Aorta (tissue), 5 donors: ENCODE measurements at regions not wholly inside any gene's neighbourhood (a gene's known extent, or its start where the extent isn't known, plus 50 kb on each side); places are given as distances from the start of the nearest gene placed in this dataset.

Experiments used
- ATAC-seq: fragments of 200-7000 bp; cut with Tn5 transposase; one replicate; pipeline ENCODE4 v1.9.1; 2022; ENCODE audit warnings: moderate library complexity; ENCODE audit not compliant: low FRiP score
- DNase-seq, 2 donors: peaks; one replicate each; pipeline ENCODE4 v3.0.0-alpha.2; 2020
- H3K27ac ChIP-seq, 2 donors: one replicate each; pipeline ENCODE4 v1.5.1; 2013; ENCODE audit warnings: low read length in 2 of 2, mild to moderate bottlenecking in 2 of 2, moderate library complexity in 2 of 2, control low read depth in 1 of 2, inconsistent platforms in 1 of 2, low read depth in 1 of 2
- H3K27me3 ChIP-seq, 2 donors: one replicate each; pipeline ENCODE4 v1.6.1; 2013; ENCODE audit warnings: control low read depth in 1 of 2, low read length in 1 of 2, mild to moderate bottlenecking in 1 of 2, moderate library complexity in 1 of 2; ENCODE audit not compliant: insufficient read depth in 2 of 2, control insufficient read depth in 1 of 2
- H3K36me3 ChIP-seq, 2 donors: one replicate each; pipeline ENCODE4 v1.6.1; 2013; ENCODE audit warnings: control low read depth in 1 of 2, low read length in 1 of 2, mild to moderate bottlenecking in 1 of 2; ENCODE audit not compliant: insufficient read depth in 2 of 2, control insufficient read depth in 1 of 2
- H3K4me1 ChIP-seq, 2 donors: one replicate each; pipeline ENCODE4 v1.6.1; 2013; ENCODE audit warnings: low read length in 2 of 2, control low read depth in 1 of 2, mild to moderate bottlenecking in 1 of 2, moderate library complexity in 1 of 2; ENCODE audit not compliant: insufficient read depth in 2 of 2, control insufficient read depth in 1 of 2
- H3K4me3 ChIP-seq, 2 donors: one replicate each; pipeline ENCODE4 v1.5.1; 2013; ENCODE audit warnings: low read length in 2 of 2, control low read depth in 1 of 2, mild to moderate bottlenecking in 1 of 2
- H3K9me3 ChIP-seq: one replicate; pipeline ENCODE4 v1.6.1; 2013; ENCODE audit warnings: mild to moderate bottlenecking, low read length; ENCODE audit not compliant: control insufficient read depth
- WGBS, 2 donors: extraction: QIAGEN DNeasy Blood & Tissue Kit; methylation state at CpG; one replicate each; pipeline ENCODE4 v1.1.7; 2013; 5-methylcytosine and 5-hydroxymethylcytosine counted together
- intact Hi-C, 2 donors: fragments of 100-400 bp; cut with DNase I; formaldehyde crosslinking; loops; one replicate each; pipeline versions ENCODE4 v1.14.2 to v1.15.0; 2022
- donor health status: healthy with polysubstance abuse.
- donor health status: Bipolar disorder and iron deficiency.
- donor health status: DM: no; HTN: no; CAD: no.
- donor health status: DM: no; HTN: no; CAD: no.
- donor health status: DM: yes; HTN: yes; CAD: no.

GRCh38 chr3:124535306-124535705 is 194.9 kb upstream of the UMPS start:
- Histone ChIP-seq H3K4me1 (no peaks in the 10 kb centered on the region), H3K9me3 (no peaks in the 10 kb centered on the region), H3K27me3 (no peaks in the 10 kb centered on the region), H3K4me3 (no peak overlapping the region), H3K27ac (no peak overlapping the region), H3K36me3 (peaks cover 2 to 9% of the 10 kb centered on the region in 2 donors)
- intact Hi-C loops: no loop called here
- no peak for DNase-seq
- ATAC-seq: no peak
- 90 to 100% methylated on average over 1 of the region's 1 CpG for WGBS, 2 donors

GRCh38 chr3:124540550-124541211 is 189.6 kb upstream of the UMPS start:
- H3K27me3 ChIP-seq: no peaks in the 10 kb centered on the region
- intact Hi-C loops: no loop called here
- no peak for DNase-seq
- H3K27ac ChIP-seq: no peak overlapping the region
- 73% methylated on average over 6 of the region's 6 CpGs for WGBS, 2 donors
- H3K4me3 ChIP-seq: no peak overlapping the region
- no peaks in the 10 kb centered on the region for H3K4me1 ChIP-seq
- peaks cover 4 to 5% of the 10 kb centered on the region in 2 donors for H3K36me3 ChIP-seq
- no peak for ATAC-seq
- no peaks in the 10 kb centered on the region for H3K9me3 ChIP-seq

GRCh38 chr3:124542214-124542869 is 187.9 kb upstream of the UMPS start:
- ATAC-seq: no peak
- Histone ChIP-seq H3K36me3 (peaks cover 4 to 5% of the 10 kb centered on the region in 2 donors), H3K4me1 (no peaks in the 10 kb centered on the region), H3K4me3 (no peak overlapping the region), H3K27ac (no peak overlapping the region), H3K27me3 (no peaks in the 10 kb centered on the region), H3K9me3 (no peaks in the 10 kb centered on the region)
- no peak for DNase-seq
- intact Hi-C loops: no loop called here
- WGBS, 2 donors: 89 to 91% methylated on average over 6 of the region's 6 CpGs

GRCh38 chr3:124545891-124546290 is 184.4 kb upstream of the UMPS start:
- WGBS, 2 donors: 85 to 91% methylated on average over 3 of the region's 3 CpGs
- Histone ChIP-seq H3K27me3 (no peaks in the 10 kb centered on the region), H3K27ac (no peak overlapping the region), H3K4me3 (no peak overlapping the region), H3K36me3 (peaks cover 0 to 4% of the 10 kb centered on the region in 2 donors), H3K4me1 (peaks cover 0 to 2% of the 10 kb centered on the region in 2 donors), H3K9me3 (no peaks in the 10 kb centered on the region)
- ATAC-seq: no peak
- DNase-seq: no peak
- intact Hi-C loops: no loop called here

- no peaks in the 10 kb centered on the region for H3K9me3 ChIP-seq
- DNase-seq (no peak), ATAC-seq (no peak)
- intact Hi-C loops: loop anchor here (5.0 kb wide), 2 partner anchors 50 to 60 kb away; no protein-coding TSS in a partner anchor
- peaks cover 0 to 2% of the 10 kb centered on the region in 2 donors for H3K36me3 ChIP-seq
- no peak overlapping the region for H3K4me3 ChIP-seq
- H3K27me3 ChIP-seq: no peaks in the 10 kb centered on the region
- H3K27ac ChIP-seq: no peak overlapping the region
- 75 to 89% methylated on average over 5 of the region's 5 CpGs for WGBS, 2 donors
- H3K4me1 ChIP-seq: peaks cover 0 to 2% of the 10 kb centered on the region in 2 donors
Observed at GRCh38 chr3:124552224-124552623, 178.0 kb upstream of the UMPS start.

GRCh38 chr3:124553178-124553577 is 177.1 kb upstream of the UMPS start:
- Histone ChIP-seq H3K36me3 (peaks cover 0 to 2% of the 10 kb centered on the region in 2 donors), H3K27ac (peak overlapping the region in 1 of 2 donors; percentile 38), H3K27me3 (no peaks in the 10 kb centered on the region), H3K4me1 (peaks cover 0 to 3% of the 10 kb centered on the region in 2 donors), H3K4me3 (no peak overlapping the region), H3K9me3 (no peaks in the 10 kb centered on the region)
- intact Hi-C loops: loop anchor here (5.0 kb wide), 2 partner anchors 51 to 61 kb away; no protein-coding TSS in a partner anchor
- 76 to 90% methylated on average over 3 of the region's 3 CpGs for WGBS, 2 donors
- DNase-seq: no peak
- no peak for ATAC-seq

GRCh38 chr3:124556636-124557035 is 173.6 kb upstream of the UMPS start:
- Histone ChIP-seq H3K4me1 (peaks cover 0 to 3% of the 10 kb centered on the region in 2 donors), H3K36me3 (no peaks in the 10 kb centered on the region), H3K9me3 (no peaks in the 10 kb centered on the region), H3K4me3 (no peak overlapping the region), H3K27me3 (no peaks in the 10 kb centered on the region), H3K27ac (no peak overlapping the region)
- 52 to 64% methylated on average over 2 of the region's 2 CpGs for WGBS, 2 donors
- DNase-seq (no peak), ATAC-seq (no peak)
- intact Hi-C loops: no loop called here

- DNase-seq (no peak), ATAC-seq (no peak)
- no peaks in the 10 kb centered on the region for H3K36me3 ChIP-seq
Observed at GRCh38 chr3:124557433-124558232, 172.6 kb upstream of the UMPS start.

More at GRCh38 chr3:124557433-124558232, 172.6 kb upstream of the UMPS start:
- Histone ChIP-seq H3K9me3 (no peaks in the 10 kb centered on the region), H3K27ac (peak overlapping the region in 1 of 2 donors; percentile 31), H3K27me3 (no peaks in the 10 kb centered on the region), H3K4me1 (peaks cover 0 to 3% of the 10 kb centered on the region in 2 donors), H3K4me3 (no peak overlapping the region)
- intact Hi-C loops: no loop called here
- 43 to 45% methylated on average over 5 of the region's 5 CpGs for WGBS, 2 donors
